ENCODE measurements at regions not wholly inside any gene's neighbourhood (a gene's known extent, or its start where the extent isn't known, plus 50 kb on each side); places are given as distances from the start of the nearest gene placed in this dataset.
"Not testable (repeated sequence)": the region's sequence is repeated elsewhere in the genome, so short reads cannot be mapped to it uniquely, and the experiment has no call there.

DNA sequence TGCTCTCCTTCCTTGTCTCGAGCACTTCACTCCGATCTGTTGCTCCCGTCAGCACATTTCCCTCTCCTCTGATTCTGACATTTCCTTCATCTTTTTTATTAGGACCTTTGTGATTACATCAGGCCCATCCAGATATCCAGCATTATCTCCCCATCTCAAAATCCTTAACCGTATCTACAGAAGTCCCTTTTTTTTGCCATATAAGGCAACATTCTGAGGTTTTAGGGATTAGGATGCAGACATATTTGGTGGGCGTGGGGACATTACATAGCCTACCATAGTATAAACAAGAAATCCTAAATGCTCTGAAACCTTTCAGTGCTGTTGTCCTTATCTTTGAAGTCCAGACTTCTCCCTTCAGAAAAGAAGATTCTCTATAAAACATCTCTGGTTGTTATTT lies 505.0 kb upstream of the PITX2 start:
- no peak for DNase-seq

DNA sequence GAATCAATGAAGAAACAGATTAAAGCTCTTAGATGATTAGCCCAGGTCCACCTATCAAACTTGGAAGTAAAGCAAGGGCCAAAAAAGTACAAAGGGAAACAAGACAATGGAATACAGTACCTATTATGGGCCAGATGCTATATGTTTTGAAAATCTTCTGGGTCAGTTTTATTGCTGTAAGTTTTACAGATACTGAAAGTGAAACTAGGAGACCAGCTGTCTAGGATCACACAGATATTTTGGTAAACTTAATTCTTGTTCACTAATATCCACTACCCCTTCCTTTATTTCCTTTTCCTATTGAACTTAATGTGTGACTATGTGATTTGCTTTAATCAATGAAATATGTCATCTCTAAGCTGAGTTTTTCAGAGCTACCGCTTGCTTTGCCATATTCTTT lies 505.4 kb upstream of the PITX2 start:
- no peak for DNase-seq

DNA sequence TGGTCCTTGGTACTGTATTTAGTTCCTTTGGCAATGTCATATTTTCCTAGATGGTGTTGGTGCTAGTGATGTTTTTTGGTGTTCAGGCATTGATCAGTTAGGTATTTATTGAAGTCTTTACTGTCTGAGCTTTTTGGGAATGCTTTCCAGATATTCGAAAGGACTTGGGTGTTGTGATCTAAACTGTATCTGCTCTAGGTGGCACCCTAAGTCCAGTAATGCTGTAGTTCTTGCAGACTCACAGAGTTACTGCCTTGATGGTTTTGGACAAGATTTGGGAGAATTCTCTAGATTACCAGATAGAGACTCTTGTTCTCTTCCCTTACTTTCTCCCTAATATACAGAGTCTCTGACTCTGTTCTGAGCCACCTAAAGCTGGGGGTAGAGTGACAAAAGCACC lies 513.6 kb upstream of the PITX2 start:
- DNase-seq: no peak

DNA sequence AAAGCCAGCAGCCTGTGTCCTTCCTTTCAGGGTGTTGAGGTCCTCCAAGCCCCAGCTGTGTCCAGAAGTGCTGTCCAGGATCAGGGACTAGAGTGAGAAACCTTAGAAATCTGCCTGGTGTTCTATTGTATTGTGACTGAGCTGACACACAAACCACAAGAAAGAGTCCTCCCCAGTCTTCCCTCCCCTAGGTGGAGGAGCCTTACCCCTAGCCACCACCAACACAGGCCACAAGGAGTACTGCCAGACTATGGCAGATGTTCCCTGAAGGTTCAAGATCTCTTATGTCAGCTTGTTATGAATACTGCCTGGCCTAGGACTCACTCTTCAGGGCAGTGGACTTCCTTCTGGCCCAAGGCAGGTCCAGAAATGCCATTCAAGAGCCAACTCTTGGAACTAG lies 514.1 kb upstream of the PITX2 start:
- peak in 1 of 58 donors; percentile 0 for DNase-seq

DNA sequence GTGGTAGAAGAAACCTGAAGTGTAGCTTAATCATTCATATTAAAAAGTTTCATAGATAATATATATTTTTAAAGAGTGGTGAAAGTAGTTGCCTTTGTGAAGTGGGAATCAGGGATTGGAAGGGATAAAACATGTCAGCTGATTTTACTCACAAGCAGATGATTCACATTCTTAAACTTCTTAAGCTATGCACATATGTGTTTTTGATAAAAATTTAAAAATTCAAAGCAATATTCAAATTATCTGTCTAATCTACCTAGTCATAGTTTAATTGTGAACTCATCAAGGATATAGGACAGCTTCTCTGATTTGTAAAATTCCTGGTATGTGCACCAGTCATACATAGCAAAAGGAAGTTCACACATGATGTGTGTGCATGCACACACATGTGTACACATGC lies 520.6 kb upstream of the PITX2 start:
- DNase-seq: no peak

DNA sequence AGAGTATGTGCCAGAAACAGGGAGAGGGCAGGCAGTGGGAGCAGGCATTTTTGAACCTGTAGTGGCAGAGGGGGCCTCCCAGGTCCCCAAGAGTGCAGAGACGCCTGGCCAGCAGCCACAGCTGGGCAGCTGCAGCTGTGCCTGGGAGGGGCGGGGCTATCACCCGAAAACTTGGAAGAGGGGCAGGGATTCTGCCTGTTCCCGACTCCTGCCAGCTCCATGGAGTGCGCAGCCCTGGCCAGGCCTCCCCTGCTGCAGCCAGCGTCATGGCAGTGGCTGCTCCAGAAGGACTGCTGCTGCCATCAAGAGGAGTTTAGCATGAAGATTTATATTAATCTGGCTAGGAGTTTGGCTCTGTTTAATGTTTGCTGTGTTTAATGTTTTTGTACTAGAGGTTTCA lies 532.1 kb upstream of the PITX2 start:
- peak in 1 of 58 donors; percentile 1 for DNase-seq

DNA sequence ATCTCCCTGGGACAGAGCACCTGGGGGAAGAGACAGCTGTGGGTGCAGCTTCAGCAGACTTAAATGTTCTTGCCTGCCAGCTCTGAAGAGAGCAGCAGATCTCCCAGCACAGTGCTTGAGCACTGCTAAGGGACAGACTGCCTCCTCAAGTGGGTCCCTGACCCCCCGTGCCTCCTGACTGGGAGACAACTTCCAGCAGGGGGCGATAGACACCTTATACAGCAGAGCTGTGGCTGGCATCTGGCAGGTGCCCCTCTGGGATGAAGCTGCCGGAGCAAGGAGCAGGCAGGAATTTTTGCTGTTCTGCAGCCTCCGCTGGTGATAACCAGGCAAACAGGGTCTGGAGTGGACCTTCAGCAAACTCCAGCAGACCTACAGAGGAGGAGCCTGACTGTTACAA lies 541.7 kb upstream of the PITX2 start:
- DNase-seq: not testable (repeated sequence)

DNA sequence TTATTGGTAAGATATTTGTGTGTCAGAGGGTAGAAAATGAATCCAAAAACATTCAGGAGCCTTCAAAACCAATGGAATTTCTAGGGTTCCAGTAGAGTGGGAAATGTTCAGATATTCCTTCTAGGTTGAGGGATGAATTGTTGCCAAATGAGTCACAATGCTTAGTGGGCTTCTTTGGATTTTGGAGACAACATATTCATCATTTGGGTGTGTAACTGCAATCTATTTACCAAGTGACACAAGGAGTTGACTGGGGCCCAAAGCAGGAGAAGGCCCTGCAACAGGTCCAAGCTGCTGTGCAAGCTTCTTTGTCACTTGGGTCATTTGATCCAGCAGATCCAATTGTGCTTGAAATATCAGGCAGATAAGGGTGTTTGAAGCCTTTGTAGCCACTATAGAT lies 551.5 kb upstream of the PITX2 start:
- DNase-seq: no peak

DNA sequence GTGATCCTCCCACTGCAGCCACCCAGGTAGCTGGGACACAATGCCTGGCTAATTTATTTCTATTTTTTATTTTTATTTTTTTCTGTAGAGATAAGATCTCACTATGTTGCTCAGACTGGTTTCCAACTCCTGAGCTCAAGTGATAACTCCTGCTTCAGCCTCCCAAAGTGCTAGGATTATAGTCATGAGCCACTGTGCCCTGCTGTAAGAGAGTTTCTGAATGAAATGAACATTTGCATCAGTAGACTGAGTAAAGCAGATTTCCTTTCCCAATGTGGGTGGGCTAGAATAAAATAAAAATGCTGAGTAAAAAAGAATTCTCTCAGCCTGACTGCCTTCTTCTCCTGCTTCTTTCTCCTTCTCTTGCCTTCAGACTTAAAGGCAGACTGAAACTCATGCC lies 555.4 kb upstream of the PITX2 start:
- no peak for DNase-seq

DNA sequence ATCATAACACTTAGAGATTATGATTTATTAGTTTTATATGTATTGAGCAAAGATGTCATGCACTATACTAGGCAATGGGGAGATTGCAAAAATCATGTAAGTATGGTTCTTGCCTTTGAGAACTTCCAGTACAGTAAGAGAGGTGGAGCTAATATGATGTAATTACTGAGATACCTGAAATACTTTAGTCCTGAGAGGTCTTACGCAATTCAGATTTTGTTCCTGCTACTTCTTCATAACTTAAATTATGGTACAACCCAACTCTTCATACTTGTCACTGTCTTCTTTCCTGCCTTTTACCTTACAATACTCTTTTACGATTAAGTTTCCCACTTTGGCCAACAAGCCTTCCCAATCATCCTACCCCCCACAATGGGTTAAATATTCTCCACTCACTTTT lies 564.2 kb upstream of the PITX2 start:
- no peak for DNase-seq

DNA sequence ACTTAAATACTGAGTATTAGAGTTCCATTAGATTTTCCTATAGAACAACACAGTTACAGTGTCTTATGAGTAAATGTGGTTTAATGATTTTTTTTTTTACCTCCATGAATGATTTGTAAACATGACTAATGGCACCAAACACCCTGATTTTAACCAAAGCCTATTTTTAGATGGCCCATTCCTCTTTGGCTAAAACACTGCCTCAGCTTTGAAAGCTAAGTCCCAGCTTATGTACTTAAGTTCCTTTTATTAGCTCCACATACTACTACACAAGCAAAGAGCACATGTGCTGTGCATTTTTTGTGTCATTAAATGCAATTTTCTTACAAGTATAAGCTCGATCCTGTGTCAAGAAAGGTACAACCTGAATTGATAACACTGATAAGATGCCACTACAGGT lies 575.6 kb upstream of the PITX2 start:
- DNase-seq: no peak

DNA sequence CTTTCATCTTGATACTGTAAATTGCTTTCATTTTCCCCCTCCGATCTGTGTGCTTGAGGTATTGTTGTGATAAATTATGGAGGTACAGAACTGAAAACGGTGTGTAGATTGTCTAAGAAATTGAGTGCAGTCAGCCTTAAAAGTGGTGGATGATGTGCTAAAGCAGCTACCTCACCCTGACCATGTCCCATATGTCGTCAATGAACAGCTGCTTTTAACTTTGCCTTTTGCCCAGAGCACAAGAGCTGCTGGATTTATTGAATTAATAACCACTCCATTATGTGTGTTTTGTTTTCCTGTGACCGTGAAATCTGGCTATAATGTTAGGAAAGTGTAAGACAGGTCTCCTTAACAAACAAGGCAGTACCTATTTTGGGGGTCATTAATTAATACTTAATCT lies 581.9 kb upstream of the PITX2 start:
- no peak for DNase-seq

DNA sequence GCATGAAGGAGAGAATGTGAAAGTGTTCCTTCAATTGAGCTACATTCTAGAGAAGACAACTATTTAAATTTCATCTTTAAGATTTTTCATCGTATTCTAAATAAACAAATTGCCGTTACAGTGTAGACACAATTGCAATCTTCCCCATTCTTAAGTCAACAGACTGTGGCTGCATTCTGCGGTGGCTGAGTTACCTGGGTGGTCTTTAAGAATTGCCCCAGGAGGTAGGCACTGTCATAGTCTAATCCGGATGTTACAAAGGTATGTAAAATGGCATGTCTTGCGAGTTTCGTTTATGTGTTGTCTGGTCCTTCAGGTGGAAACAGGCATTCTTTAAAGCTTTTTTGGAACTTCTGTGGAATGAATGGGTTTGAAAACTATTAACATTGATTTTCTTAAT lies 586.1 kb upstream of the PITX2 start:
- no peak for DNase-seq

DNA sequence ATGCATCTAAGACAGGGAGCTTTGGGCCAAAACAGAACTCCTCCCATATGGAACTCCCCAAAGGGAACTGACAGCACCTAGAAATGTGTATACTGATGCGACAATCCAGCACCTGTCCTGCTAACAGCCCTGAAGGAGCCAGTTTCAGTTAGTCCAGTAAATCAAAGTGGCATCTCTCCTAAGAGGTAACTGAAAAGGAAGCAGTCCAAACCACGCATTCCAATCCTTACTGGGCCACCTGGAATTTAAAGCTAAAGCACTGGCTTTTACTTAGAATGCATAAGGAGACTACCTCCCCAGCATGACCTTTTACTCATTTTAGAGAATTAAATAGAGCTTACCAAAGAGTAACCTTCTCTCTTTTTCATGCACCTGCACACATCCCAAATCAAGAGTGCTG lies 586.8 kb upstream of the PITX2 start:
- DNase-seq: no peak

DNA sequence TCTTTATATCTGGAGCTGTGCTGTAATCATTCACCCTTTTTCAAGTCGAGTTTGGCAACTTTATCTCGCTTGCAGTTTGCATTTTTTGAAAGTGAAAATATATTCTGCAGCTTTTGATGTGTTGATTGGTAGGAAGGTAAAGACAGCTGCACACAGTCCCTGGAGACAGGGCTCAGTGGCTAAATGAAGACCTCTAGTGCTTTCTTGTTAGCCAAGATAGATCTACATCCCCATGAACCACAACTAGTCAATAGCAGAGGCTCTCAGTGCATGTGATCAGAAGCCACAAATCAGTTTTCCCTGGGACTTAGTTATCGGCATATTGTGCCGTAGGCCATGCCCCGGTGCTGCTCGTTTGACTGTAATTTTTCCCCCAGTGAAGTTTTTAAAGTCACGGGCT lies 587.7 kb upstream of the PITX2 start:
- DNase-seq: no peak

DNA sequence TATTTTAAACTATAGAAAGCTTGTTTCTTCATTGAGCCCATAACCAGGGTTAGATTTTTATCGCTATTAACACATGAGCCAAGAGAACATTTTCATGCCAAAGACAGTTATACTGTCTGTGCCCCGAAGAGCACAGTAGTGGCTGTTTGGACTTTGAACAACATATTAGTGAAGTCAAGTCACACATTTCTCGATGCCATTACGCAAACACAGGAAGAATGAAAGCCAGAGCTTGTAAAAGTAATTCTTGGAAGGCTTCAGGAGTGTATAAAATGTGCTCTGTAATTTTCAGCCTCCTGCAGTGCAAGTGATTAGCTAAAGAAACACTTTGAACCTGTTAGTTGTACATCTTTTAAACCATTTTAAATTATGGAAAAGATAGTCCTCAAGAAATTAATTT lies 590.7 kb upstream of the PITX2 start:
- DNase-seq: no peak

DNA sequence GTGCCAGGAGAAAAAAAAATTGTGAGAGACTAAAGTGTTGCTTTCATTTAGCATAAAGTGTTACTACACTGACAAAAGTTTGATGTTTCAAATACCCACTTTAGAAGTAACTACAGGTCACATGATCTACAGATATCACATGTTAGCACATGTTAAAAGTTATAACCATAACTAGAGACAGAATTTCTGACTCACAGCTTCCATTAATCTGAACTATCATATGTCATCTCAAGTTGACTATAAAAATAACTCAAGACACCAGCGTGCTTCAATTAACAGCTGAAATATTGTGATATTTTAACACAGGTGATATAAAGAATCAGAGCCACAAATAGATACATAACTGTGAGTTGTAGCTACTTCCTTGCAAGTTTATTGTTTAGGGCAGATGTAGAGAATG lies 591.5 kb upstream of the PITX2 start:
- DNase-seq: no peak

DNA sequence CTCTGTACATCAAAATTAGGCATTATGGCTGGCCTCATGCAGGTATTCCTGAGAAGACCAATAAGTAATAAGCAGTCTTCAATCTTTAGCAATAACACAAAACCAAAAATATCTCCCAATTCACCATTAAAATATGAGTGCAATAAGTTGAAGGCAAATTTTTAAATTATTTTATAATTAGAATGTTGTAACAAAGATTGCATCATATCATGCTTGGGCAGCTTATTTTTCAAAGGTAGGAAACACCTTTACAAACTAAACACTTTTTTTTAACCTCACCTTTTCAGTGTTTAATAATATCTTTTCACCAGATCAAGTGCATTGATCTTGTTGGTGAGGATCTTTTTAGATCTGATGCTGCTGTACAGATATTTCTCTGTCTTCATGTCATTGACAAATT lies 592.9 kb upstream of the PITX2 start:
- no peak for DNase-seq

DNA sequence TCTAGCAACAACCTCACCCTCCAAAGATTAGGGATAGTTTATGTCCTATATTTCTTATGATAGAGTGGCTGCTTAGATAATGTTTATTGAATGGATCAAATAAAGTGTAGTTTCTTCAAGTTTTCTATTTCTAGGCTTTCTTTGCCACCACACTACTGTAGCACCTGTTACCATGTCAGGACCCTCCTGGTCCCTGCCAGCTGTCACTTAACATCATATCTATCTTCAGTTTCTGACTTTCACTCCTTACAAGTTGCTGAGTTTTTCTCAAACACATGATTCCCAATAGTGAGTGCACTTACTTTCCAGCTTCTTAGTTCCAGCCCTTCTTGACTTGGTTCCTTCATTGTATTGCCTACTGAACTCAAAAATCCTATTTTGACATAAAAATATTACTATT lies 593.9 kb upstream of the PITX2 start:
- DNase-seq: no peak

DNA sequence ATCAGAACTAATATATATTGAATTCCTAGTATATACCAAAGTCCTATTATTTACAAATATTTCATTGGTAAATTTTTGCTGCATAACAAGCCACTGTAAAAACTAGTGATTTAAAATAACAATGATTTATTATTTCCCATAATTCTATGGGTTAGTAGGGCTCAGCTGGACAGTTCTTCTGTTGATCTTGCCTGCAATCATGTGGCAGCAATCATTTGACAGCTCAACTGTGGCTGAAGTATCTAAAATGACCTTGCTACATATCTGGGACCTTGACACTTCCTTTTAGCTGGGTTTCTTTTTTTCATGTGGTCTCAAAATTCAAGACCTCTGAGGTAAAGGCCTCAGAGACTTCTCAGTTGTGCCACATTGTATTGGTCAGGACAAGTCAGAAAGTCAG lies 598.5 kb upstream of the PITX2 start:
- no peak for DNase-seq

DNA sequence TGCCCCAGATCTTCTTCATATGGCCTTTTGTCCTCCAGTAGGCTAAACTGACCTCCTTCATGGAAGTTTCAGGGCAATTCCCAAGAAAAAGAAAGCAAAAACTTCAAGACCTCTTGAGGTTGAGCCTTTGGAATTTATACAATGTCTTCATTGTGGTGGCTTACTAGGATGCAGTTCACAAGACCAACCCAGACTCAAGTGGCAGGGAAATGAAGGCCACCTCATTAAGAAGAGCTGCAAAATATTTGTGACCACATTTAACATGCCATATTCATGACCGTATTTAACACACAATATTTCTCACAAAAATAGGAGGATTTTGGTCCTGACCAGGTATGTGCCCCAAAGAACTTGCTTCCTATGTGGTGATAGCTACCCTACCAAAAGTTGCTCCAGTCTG lies 605.5 kb upstream of the PITX2 start:
- DNase-seq: no peak

DNA sequence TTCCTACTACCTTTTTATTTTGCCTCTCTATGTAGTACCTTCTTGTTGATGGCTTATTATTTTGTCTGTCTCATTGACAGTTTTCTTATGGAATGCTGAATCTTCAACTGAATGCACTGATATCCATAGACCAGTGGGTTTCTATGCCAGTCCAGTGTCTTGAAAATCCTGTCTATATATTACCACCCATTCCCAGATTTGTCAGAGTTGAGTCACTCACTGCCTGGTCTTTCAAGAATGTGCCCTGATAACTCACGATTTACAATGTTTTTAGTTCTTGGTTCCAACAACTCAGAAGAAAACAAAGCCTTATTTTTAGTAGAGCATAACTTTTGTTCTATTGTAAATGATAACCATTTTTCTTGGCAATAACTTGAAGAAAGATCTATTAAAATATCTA lies 606.0 kb upstream of the PITX2 start:
- no peak for DNase-seq

DNA sequence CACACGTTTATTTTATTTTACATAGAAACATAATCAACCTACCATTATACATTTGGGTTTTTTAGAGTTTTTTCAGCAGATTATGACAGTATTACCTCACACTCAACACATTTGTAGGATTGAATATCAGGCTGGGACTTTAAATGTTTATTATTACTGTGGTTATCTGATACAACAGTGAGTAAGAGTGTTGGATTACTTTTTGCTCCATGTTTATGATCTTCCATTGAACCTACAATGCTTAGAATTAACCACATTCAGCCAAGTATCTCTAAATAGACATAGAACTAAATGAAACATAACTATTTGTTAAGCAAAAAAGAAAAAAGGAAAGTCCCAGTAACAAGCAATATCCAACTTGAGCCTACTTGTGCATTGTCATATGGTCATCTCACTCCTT lies 607.4 kb upstream of the PITX2 start:
- DNase-seq: no peak

DNA sequence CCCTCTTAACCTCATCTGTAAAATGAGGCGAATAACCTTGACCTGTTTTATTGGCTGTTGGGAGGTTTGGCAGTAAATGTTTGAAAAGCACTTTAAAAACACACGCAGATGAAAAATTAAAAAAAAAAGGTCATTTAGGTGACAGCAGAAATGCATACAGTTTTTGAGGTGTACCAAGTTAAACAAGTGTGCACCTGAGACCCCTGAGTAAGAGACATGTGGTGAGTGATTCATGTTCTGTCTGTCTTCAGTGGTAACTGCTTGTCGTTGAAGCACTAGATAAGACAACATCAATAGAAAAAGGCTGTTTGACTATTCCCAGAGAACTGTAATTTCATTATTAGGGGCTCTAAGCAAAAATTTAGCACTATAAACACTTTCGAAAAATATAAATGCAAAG lies 608.4 kb upstream of the PITX2 start:
- no peak for DNase-seq

DNA sequence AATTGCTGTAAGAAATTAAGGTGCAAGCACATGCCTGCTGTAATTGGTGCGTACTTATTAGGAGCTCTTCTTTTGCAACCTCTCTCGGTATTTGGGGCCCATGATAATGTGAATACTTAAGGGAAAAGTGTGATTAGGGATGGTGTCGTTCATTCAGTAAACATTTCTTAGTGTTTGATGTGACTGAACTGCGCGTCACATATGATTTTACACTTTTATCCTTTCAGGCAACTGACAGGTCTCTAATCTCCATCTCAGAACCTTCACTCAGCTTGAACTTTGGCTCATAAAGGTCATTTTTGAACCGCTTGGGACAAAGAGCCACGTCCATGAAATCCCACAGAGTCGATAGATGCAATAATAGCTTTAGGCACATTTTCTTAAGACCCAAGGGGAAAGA lies 612.1 kb upstream of the PITX2 start:
- DNase-seq: no peak
